AG04449 (cell line): ENCODE measurements at regions not wholly inside any gene's neighbourhood (a gene's known extent, or its start where the extent isn't known, plus 50 kb on each side); places are given as distances from the start of the nearest gene placed in this dataset.
"Not testable (repeated sequence)": the region's sequence is repeated elsewhere in the genome, so short reads cannot be mapped to it uniquely, and the experiment has no call there.

Experiments
- CTCF ChIA-PET: fragments of 350-600 bp; formaldehyde crosslinking; extraction: SDS; loops from one replicate; lab custom pipeline; 2021; ENCODE audit warnings: antibody characterized with exemption; lab: Yijun Ruan, JAX
- POLR2A ChIA-PET: fragments of 400-600, 350-600 bp; formaldehyde crosslinking; extraction: SDS; loops from one replicate; lab custom pipeline; 2020; ENCODE audit warnings: antibody characterized with exemption, inconsistent platforms; lab: Yijun Ruan, JAX
- DNase-seq: peaks from one replicate; pipeline ENCODE4 v3.0.0-alpha.2; 2010; ENCODE audit warnings: low read depth, low spot score
- H3K4me3 ChIP-seq: 2 replicates; pipeline ENCODE4 v1.5.1; 2011; ENCODE audit warnings: low read depth, mild to moderate bottlenecking, control low read depth, low read length
- TF ChIP-seq, protein P1 (sequence below): IDR thresholded peaks from one replicate; pipeline ENCODE4 v1.5.1; 2011; ENCODE audit warnings: mild to moderate bottlenecking, moderate library complexity, low read length, control low read depth, inconsistent platforms; ENCODE audit not compliant: insufficient read depth; ENCODE audit errors: missing control alignments

DNA sequence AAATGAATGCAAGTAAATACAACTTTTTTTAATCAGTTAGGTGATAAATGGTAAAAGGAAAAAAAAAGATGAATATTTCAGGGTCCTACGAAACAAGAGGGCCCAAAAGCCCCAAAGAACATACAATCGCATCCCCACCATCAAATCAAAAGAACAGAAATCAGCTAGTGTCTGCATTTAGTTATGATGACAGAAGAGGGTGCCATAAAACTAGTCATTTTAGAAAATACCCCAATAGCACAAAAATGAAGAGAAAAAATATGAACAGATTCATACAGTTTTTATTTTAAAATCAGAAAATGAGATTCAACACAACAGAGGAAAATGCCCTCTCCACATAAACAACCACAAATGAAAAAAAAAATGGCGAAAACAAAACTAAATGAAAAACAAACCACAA lies 905.5 kb downstream of the REEP3 start:
- TF ChIP-seq, protein P1, sequence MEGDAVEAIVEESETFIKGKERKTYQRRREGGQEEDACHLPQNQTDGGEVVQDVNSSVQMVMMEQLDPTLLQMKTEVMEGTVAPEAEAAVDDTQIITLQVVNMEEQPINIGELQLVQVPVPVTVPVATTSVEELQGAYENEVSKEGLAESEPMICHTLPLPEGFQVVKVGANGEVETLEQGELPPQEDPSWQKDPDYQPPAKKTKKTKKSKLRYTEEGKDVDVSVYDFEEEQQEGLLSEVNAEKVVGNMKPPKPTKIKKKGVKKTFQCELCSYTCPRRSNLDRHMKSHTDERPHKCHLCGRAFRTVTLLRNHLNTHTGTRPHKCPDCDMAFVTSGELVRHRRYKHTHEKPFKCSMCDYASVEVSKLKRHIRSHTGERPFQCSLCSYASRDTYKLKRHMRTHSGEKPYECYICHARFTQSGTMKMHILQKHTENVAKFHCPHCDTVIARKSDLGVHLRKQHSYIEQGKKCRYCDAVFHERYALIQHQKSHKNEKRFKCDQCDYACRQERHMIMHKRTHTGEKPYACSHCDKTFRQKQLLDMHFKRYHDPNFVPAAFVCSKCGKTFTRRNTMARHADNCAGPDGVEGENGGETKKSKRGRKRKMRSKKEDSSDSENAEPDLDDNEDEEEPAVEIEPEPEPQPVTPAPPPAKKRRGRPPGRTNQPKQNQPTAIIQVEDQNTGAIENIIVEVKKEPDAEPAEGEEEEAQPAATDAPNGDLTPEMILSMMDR: no peak
- no peak for DNase-seq
- no peak overlapping the region for H3K4me3 ChIP-seq
- POLR2A ChIA-PET: no interaction called here
- CTCF ChIA-PET: no interaction called here

DNA sequence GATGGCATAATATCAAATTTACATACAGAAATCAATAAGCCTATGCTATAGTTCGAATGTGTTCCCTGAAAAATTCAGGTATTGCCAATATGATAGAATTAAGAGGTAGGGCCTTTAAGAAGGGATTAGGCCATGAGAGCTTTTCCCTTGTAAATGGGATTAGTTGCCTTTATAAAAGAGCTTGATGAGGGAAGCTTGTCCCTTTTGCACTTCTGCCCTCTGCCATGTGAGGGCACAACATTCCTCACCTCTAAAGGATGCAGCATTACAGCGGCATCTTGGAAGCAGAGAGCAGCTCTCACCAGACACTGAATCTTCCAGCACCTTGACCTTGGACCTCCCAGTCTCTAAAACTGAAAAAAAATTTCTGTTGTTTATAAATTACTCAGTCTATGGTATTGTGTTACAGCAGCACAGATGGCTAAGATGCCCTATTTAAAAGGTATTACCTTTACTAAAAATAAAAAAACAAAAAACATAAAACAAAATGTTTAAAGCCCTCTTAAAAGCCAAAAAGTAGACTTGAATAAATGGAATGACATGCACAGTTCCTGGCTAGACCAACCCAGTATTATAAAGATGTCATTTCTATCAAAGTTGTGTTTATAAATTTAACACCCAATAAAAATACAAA lies 909.6 kb downstream of the REEP3 start:
- no peak for DNase-seq
- TF ChIP-seq, protein P1: peak; percentile 22
- CTCF ChIA-PET: interaction anchor here (1.0 kb wide), 1 partner anchor 23 kb away, joined by 3 read pairs; no protein-coding TSS in a partner anchor
- H3K4me3 ChIP-seq: no peak overlapping the region
- POLR2A ChIA-PET: no interaction called here

DNA sequence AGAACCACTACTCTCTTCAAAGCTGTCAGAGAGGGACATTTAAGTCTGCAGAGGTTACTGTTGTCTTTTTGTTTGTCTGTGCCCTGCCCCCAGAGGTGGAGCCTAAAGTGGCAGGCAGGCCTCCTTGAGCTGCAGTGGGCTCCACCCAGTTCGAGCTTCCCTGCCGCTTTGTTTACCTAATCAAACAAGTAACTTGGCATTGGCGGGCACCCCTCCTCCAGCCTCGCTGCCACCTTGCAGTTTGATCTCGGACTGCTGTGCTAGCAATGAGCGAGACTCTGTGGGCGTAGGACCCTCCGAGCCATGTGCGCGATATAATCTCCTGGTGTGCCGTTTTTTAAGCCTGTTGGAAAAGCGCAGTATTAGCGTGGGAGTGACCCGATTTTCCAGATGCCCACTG lies 920.7 kb downstream of the REEP3 start:
- CTCF ChIA-PET, DNase-seq, POLR2A ChIA-PET, H3K4me3 ChIP-seq: not testable (repeated sequence)

DNA sequence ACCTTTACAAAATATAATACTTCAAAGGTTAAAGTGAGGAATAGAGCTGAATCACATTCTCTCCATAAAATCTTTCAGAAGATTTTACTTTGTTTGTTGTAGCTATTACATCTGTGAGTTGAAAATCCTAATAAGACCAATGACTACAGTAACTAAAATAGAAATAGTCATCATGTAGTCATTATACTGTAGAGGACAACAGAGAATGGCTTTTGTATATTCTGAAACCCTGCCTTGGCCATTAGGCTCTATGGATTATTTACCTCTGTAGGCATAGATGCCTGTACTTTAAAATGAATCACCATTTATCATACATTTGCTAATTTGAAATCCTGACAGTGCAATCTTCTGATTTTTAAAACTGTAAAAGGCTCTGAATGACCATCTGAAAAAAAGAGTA lies 923.0 kb downstream of the REEP3 start:
- DNase-seq: no peak
- TF ChIP-seq, protein P1: no peak
- CTCF ChIA-PET: no interaction called here
- H3K4me3 ChIP-seq: no peak overlapping the region
- POLR2A ChIA-PET: no interaction called here

DNA sequence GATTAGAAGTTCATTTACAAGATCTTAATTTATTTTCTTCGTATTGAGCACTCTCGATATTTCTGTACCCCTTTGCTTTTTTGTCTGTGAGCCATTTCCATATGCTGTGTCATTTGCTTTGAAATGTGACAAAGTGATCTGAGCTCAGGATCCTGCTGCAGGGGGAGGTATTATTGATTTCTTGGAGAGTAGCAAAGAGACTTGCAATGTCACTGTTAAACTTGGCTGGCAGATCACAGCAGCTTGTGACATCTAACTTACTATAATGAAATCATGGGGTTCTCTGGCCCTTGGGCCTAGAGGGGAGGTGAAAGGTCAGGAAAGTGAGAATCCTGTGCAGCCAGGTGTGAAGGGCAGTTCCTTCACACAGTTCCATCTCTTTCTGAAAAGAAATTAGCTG lies 923.4 kb downstream of the REEP3 start:
- ChIA-PET POLR2A (no interaction called here), CTCF (no interaction called here)
- no peak for DNase-seq
- TF ChIP-seq, protein P1: no peak
- H3K4me3 ChIP-seq: no peak overlapping the region

DNA sequence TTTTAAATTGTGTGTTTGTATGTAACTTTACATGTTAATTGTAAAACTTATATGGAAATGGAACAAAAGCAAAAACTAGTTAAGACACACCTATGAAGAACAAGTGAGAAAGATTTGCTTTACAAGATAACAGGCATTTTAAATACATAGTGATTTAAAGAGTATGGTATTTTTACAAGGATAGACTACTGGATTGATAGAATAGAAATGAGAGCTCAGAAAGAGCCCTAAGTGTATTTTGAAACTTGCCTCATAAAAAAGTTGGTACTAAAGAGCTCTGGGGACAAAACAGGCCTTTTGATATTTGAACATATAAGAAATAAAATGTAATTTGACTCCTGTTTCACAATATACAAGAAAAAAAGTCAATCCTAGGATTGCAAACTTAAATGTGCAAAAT lies 928.4 kb downstream of the REEP3 start:
- TF ChIP-seq, protein P1: no peak

DNA sequence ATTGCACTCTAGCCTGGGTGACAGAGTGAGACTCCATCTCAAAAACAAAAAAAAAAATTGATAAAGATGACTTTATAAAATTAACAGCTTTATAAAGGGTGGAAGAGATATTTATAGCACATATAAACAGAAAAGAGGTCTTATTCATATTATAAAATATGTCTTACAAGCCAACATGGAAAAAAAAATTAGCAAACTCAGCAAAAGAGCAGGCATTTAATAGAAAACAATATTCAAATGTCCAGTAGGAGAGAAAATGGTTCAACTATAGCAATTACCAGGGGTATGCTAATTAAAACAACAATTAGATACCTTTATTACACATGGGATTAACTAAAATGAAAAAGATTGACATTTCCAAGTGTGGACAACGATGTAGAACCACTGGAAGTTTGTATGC lies 929.1 kb downstream of the REEP3 start:
- H3K4me3 ChIP-seq: no peak overlapping the region
- ChIA-PET CTCF (no interaction called here), POLR2A (no interaction called here)
- TF ChIP-seq, protein P1: no peak
- no peak for DNase-seq

More for the DNA sequence above, 928.4 kb downstream of the REEP3 start:
- DNase-seq: no peak
- CTCF ChIA-PET: no interaction called here
- POLR2A ChIA-PET: no interaction called here
- no peak overlapping the region for H3K4me3 ChIP-seq
